ENCODE measurements at regions not wholly inside any gene's neighbourhood (a gene's known extent, or its start where the extent isn't known, plus 50 kb on each side); places are given as distances from the start of the nearest gene placed in this dataset.

DNA sequence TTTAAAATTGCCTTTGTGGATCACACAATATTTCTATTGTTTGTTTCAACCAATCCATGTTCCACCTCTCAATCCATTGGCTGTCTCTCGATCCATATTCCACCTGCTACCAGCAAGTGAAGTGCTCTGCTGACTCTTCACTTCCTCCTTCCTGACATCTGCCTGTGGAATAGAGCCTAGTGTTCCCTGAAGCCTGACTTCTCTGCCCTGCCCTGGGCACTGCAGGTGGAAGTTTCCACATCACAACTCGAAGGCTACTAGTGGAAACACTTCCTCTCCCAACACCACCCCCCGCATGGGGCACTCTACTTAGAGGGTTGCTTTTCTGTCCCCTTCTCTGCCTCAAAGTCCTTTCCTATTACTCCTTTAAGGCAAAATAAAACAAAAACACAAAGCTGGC, 563.8 kb upstream of the IGFBP3 start:
- TF ChIP-seq, protein P1, sequence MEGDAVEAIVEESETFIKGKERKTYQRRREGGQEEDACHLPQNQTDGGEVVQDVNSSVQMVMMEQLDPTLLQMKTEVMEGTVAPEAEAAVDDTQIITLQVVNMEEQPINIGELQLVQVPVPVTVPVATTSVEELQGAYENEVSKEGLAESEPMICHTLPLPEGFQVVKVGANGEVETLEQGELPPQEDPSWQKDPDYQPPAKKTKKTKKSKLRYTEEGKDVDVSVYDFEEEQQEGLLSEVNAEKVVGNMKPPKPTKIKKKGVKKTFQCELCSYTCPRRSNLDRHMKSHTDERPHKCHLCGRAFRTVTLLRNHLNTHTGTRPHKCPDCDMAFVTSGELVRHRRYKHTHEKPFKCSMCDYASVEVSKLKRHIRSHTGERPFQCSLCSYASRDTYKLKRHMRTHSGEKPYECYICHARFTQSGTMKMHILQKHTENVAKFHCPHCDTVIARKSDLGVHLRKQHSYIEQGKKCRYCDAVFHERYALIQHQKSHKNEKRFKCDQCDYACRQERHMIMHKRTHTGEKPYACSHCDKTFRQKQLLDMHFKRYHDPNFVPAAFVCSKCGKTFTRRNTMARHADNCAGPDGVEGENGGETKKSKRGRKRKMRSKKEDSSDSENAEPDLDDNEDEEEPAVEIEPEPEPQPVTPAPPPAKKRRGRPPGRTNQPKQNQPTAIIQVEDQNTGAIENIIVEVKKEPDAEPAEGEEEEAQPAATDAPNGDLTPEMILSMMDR (IDR thresholded peaks at IDR 0.05; ENCODE audit: control insufficient read depth, extremely low read depth, insufficient read depth), result no peak
- H3K4me3 ChIP-seq (ENCODE audit: low read depth, low read length), result no peak overlapping the region

DNA sequence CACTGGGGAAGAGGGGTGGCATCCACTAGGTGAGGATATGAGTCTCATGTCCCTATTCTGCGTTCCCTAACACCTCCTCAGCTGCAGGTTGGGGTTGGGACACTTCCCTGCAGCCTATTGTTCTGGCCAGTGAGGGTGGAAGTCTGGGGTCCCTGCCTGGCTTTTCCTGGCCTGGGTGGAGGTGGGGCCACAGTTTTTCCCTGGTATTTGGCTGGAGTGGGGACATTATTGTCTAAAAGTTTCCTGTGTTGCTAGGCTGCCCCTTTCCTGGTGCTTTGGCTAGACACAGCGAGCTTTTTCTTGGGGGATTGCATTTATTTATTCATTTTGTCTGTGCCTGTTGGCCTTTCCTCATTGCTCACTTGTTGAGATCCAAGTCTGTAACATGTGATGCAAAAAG, 559.5 kb upstream of the IGFBP3 start:
- no peak overlapping the region for H3K4me3 ChIP-seq (ENCODE audit: low read depth, low read length)
- no peak for DNase-seq (ENCODE audit: low read depth)
- TF ChIP-seq, protein P1 (IDR thresholded peaks at IDR 0.05; ENCODE audit: control insufficient read depth, extremely low read depth, insufficient read depth), result no peak

More for the DNA sequence above, 563.8 kb upstream of the IGFBP3 start:
- DNase-seq (ENCODE audit: low read depth), result no peak

DNA sequence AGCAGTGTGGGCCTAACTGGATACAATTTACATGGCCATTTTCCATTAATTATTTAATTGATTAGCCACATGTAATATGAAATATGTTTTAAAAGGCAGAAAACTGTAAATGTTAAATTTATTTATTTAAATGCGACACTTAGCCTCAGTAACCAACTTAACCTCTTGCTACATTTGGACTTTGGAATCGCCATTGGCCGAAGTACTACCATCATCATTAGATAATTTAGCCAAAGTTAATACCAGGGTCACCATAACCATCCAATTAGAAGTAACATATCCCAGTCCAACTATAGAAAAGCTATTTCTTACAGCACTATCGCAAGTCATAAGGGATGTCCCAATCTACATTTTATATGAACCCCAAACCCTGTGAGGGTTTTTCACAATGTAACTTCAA, 558.6 kb upstream of the IGFBP3 start:
- DNase-seq (ENCODE audit: low read depth), result no peak
- TF ChIP-seq, protein P1 (IDR thresholded peaks at IDR 0.05; ENCODE audit: control insufficient read depth, extremely low read depth, insufficient read depth), result no peak
- no peak overlapping the region for H3K4me3 ChIP-seq (ENCODE audit: low read depth, low read length)

DNA sequence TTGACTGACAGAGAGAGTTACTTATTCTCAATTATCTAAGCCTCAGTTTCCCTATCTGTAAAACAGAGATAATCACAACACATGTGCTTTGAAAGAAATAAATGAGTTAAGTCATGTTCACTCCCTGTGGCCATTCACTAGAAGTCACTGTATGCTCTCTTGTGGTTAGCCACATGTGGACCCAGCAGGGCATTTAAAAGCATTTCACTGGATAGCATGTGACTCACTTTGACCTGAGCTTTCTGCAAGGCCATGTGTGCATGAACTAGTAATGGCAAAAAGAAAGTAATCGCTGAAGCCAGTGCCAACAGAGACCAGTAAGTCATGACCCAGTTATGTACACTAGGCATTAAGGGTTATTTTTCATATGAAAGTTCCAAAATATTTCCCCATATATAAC, 557.0 kb upstream of the IGFBP3 start:
- TF ChIP-seq, protein P1 (IDR thresholded peaks at IDR 0.05; ENCODE audit: control insufficient read depth, extremely low read depth, insufficient read depth), result no peak
- no peak for DNase-seq (ENCODE audit: low read depth)
- H3K4me3 ChIP-seq (ENCODE audit: low read depth, low read length), result no peak overlapping the region

DNA sequence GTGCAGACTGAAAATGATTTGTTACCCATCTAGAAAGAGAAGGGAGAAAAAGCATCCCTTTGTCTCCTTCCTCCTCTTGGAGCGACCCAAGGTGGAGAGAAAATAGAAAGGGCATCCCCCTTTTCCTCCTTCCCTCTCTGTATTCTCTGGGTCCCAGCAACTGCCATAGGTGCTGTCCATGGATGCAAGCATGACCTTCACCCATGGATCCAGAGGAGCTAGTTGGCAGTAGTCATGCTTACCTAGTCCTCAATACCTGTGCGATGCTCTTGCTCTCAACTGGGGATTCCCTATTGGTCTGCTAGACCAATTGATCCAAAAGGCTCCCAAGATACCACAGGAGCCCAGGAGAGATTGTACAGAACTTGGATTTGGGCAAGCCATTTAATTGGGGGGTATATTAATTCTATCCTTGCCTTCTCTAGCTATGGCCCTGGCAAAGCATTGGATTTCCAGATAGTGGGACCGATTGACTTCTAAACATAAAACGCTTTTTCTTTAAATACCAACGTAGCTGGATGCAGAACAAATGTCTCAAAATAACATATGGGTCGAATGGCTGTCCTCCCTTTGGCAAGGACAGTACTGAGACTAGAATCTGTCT, 547.8 kb upstream of the IGFBP3 start:
- no peak for DNase-seq (ENCODE audit: low read depth)
- TF ChIP-seq, protein P1 (IDR thresholded peaks at IDR 0.05; ENCODE audit: control insufficient read depth, extremely low read depth, insufficient read depth), result no peak

DNA sequence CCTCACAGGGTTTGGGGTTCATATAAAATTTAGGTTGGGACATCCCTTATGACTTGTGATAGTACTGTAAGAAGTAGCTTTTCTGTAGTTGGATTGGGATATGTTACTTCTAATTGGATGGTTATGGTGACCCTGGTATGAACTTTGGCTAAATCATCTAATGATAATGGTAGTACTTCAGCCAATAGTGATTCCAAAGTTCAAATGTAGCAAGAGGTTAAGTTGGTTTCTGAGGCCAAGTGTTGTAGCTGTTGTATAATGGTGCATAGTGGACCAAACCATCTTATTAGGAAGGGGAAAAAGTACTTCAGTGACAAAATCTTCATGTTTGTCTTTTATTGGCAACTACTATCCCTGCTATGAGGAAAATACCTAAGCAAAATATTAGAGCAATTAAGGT, 542.1 kb upstream of the IGFBP3 start:
- TF ChIP-seq, protein P1 (IDR thresholded peaks at IDR 0.05; ENCODE audit: control insufficient read depth, extremely low read depth, insufficient read depth), result no peak
- H3K4me3 ChIP-seq (ENCODE audit: low read depth, low read length), result no peak overlapping the region
- no peak for DNase-seq (ENCODE audit: low read depth)

More for the DNA sequence above, 547.8 kb upstream of the IGFBP3 start:
- H3K4me3 ChIP-seq (ENCODE audit: low read depth, low read length), result no peak overlapping the region

DNA sequence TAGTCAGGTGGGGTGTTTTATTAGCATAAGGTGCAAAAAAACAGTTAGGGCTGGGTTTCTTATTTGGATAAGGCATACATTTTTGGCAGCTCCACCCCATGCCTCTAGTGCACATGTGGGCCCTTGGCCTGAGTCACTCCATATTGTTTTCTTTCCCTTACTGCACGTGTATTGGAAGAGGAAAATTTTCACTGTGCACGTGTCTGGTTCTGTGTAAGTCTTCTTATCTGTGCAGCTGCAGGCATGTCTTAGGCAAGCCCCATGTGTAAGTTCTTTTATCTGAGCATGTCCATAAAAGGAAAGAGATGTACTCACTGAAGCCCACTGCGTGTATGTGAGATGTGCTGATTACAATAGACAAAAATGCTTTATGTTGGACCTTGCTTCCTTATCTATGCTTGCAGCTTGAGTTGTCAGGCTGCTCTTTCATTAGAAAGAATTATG, 540.3 kb upstream of the IGFBP3 start:
- H3K4me3 ChIP-seq (ENCODE audit: low read depth, low read length), result no peak overlapping the region
- TF ChIP-seq, protein P1 (IDR thresholded peaks at IDR 0.05; ENCODE audit: control insufficient read depth, extremely low read depth, insufficient read depth), result no peak
- no peak for DNase-seq (ENCODE audit: low read depth)
